ENCODE measurements at regions not wholly inside any gene's neighbourhood (a gene's known extent, or its start where the extent isn't known, plus 50 kb on each side); places are given as distances from the start of the nearest gene placed in this dataset.
"Not testable (repeated sequence)": the region's sequence is repeated elsewhere in the genome, so short reads cannot be mapped to it uniquely, and the experiment has no call there.

- no peaks in the 10 kb centered on the region for H3K27me3 ChIP-seq (ENCODE audit: insufficient read depth, low read depth)
- no peak overlapping the region for H2AFZ ChIP-seq (ENCODE audit: low read depth)
- H3K4me2 ChIP-seq, result no peak overlapping the region
- H3K4me3 ChIP-seq (IDR thresholded peaks at IDR 0.05; ENCODE audit: insufficient read depth, low read depth, low read length), result no peak overlapping the region
- no peak overlapping the region for H3K9ac ChIP-seq
- no peaks in the 10 kb centered on the region for H3K79me2 ChIP-seq (ENCODE audit: insufficient read depth, low read depth)
- no peak for TF ChIP-seq CTCF (conservative IDR thresholded peaks at IDR 0.05; ENCODE audit: low read depth, low read length)
- no peaks in the 10 kb centered on the region for H4K20me1 ChIP-seq (ENCODE audit: insufficient read depth)
- H3K36me3 ChIP-seq (ENCODE audit: insufficient read depth), result no peaks in the 10 kb centered on the region
- H3K27ac ChIP-seq, result no peak overlapping the region
- H3K4me1 ChIP-seq (ENCODE audit: low read depth, poor library complexity, severe bottlenecking), result no peaks in the 10 kb centered on the region
Observed at GRCh38 chr3:31322460-31322859, 210.3 kb upstream of the STT3B start.

- H3K4me3 ChIP-seq (IDR thresholded peaks at IDR 0.05; ENCODE audit: insufficient read depth, low read depth, low read length); H3K4me1 ChIP-seq (ENCODE audit: low read depth, poor library complexity, severe bottlenecking); H3K36me3 ChIP-seq (ENCODE audit: insufficient read depth); H3K9ac ChIP-seq; H3K4me2 ChIP-seq; H3K27me3 ChIP-seq (ENCODE audit: insufficient read depth, low read depth); H3K79me2 ChIP-seq (ENCODE audit: insufficient read depth, low read depth); H2AFZ ChIP-seq (ENCODE audit: low read depth); H3K27ac ChIP-seq; H4K20me1 ChIP-seq (ENCODE audit: insufficient read depth): not testable (repeated sequence)
Observed at GRCh38 chr3:31327826-31328357, 204.8 kb upstream of the STT3B start.

GRCh38 chr3:31331278-31331677, 201.4 kb upstream of the STT3B start:
- no peaks in the 10 kb centered on the region for H3K27me3 ChIP-seq (ENCODE audit: insufficient read depth, low read depth)
- no peak overlapping the region for H3K4me3 ChIP-seq (IDR thresholded peaks at IDR 0.05; ENCODE audit: insufficient read depth, low read depth, low read length)
- no peak overlapping the region for H3K9ac ChIP-seq
- no peaks in the 10 kb centered on the region for H4K20me1 ChIP-seq (ENCODE audit: insufficient read depth)
- H3K27ac ChIP-seq, result no peak overlapping the region
- no peak for TF ChIP-seq CTCF (conservative IDR thresholded peaks at IDR 0.05; ENCODE audit: low read depth, low read length)
- no peaks in the 10 kb centered on the region for H3K4me1 ChIP-seq (ENCODE audit: low read depth, poor library complexity, severe bottlenecking)
- H3K4me2 ChIP-seq, result no peak overlapping the region
- no peak overlapping the region for H2AFZ ChIP-seq (ENCODE audit: low read depth)
- H3K36me3 ChIP-seq (ENCODE audit: insufficient read depth), result no peaks in the 10 kb centered on the region
- H3K79me2 ChIP-seq (ENCODE audit: insufficient read depth, low read depth), result no peaks in the 10 kb centered on the region

GRCh38 chr3:31341130-31341529, 191.6 kb upstream of the STT3B start:
- no peak overlapping the region for H3K9ac ChIP-seq
- no peaks in the 10 kb centered on the region for H3K4me1 ChIP-seq (ENCODE audit: low read depth, poor library complexity, severe bottlenecking)
- no peak overlapping the region for H2AFZ ChIP-seq (ENCODE audit: low read depth)
- H3K79me2 ChIP-seq (ENCODE audit: insufficient read depth, low read depth), result no peaks in the 10 kb centered on the region
- no peaks in the 10 kb centered on the region for H4K20me1 ChIP-seq (ENCODE audit: insufficient read depth)
- H3K4me2 ChIP-seq, result no peak overlapping the region
- no peak overlapping the region for H3K4me3 ChIP-seq (IDR thresholded peaks at IDR 0.05; ENCODE audit: insufficient read depth, low read depth, low read length)
- no peak overlapping the region for H3K27ac ChIP-seq
- no peak for TF ChIP-seq CTCF (conservative IDR thresholded peaks at IDR 0.05; ENCODE audit: low read depth, low read length)
- H3K27me3 ChIP-seq (ENCODE audit: insufficient read depth, low read depth), result no peaks in the 10 kb centered on the region
- no peaks in the 10 kb centered on the region for H3K36me3 ChIP-seq (ENCODE audit: insufficient read depth)

GRCh38 chr3:31343075-31343474, 189.7 kb upstream of the STT3B start:
- TF ChIP-seq CTCF (conservative IDR thresholded peaks at IDR 0.05; ENCODE audit: low read depth, low read length), result no peak
- Histone ChIP-seq H2AFZ (ENCODE audit: low read depth) (no peak overlapping the region), H3K4me1 (ENCODE audit: low read depth, poor library complexity, severe bottlenecking) (no peaks in the 10 kb centered on the region), H4K20me1 (ENCODE audit: insufficient read depth) (no peaks in the 10 kb centered on the region), H3K36me3 (ENCODE audit: insufficient read depth) (no peaks in the 10 kb centered on the region), H3K4me2 (no peak overlapping the region), H3K27ac (no peak overlapping the region), H3K4me3 (IDR thresholded peaks at IDR 0.05; ENCODE audit: insufficient read depth, low read depth, low read length) (no peak overlapping the region), H3K9ac (no peak overlapping the region), H3K27me3 (ENCODE audit: insufficient read depth, low read depth) (no peaks in the 10 kb centered on the region), H3K79me2 (ENCODE audit: insufficient read depth, low read depth) (no peaks in the 10 kb centered on the region)
